Lung (tissue), 11 donors: ENCODE measurements at regions not wholly inside any gene's neighbourhood (a gene's known extent, or its start where the extent isn't known, plus 50 kb on each side); places are given as distances from the start of the nearest gene placed in this dataset.

Source experiments
- ATAC-seq: fragments of 200-7000 bp; cut with Tn5 transposase; one replicate; pipeline ENCODE4 v1.9.1; 2020; ENCODE audit warnings: moderate number of reproducible peaks; ENCODE audit not compliant: insufficient read depth, low FRiP score
- DNase-seq, 3 donors: peaks; one replicate each; pipeline ENCODE4 v3.0.0-alpha.2; 2013 to 2017
- H3K27ac ChIP-seq, 2 donors: one replicate each; pipeline ENCODE4 v1.5.1; 2013; ENCODE audit warnings: mild to moderate bottlenecking in 2 of 2, moderate library complexity in 2 of 2, control low read depth in 1 of 2, inconsistent platforms in 1 of 2, low read depth in 1 of 2, low read length in 1 of 2
- H3K27me3 ChIP-seq, 3 donors: one replicate each; pipeline ENCODE4 v1.5.1; 2013; ENCODE audit warnings: low read length in 2 of 3; ENCODE audit not compliant: control insufficient read depth in 3 of 3, insufficient read depth in 3 of 3
- H3K36me3 ChIP-seq, 4 donors: one replicate each; pipeline ENCODE4 v1.5.1; 2013; ENCODE audit warnings: low read length in 4 of 4, mild to moderate bottlenecking in 1 of 4, moderate library complexity in 1 of 4; ENCODE audit not compliant: control insufficient read depth in 4 of 4, insufficient read depth in 4 of 4
- H3K4me1 ChIP-seq, 5 donors: one replicate each; pipeline ENCODE4 v1.5.1; 2013; ENCODE audit warnings: low read length in 5 of 5, mild to moderate bottlenecking in 2 of 5, moderate library complexity in 1 of 5; ENCODE audit not compliant: control insufficient read depth in 5 of 5, insufficient read depth in 5 of 5
- H3K4me3 ChIP-seq: one replicate; pipeline ENCODE4 v1.5.1; 2013; ENCODE audit warnings: mild to moderate bottlenecking, control low read depth, moderate library complexity
- H3K9ac ChIP-seq, 2 donors: one replicate each; pipeline ENCODE4 v1.5.1; 2013; ENCODE audit warnings: low read length in 2 of 2, control low read depth in 1 of 2; ENCODE audit not compliant: insufficient read depth in 1 of 2
- H3K9me3 ChIP-seq, 4 donors: one replicate each; pipeline ENCODE4 v1.5.1; 2013; ENCODE audit warnings: low read length in 3 of 4, mild to moderate bottlenecking in 1 of 4, moderate library complexity in 1 of 4; ENCODE audit not compliant: control insufficient read depth in 4 of 4, insufficient read depth in 3 of 4
- CTCF ChIP-seq: IDR thresholded peaks from 2 replicates; pipeline ENCODE4 v1.5.1; 2012; ENCODE audit warnings: mild to moderate bottlenecking; ENCODE audit errors: control extremely low read depth, extremely low read depth
- WGBS, 2 donors: extraction: QIAGEN DNeasy Blood & Tissue Kit; methylation state at CpG; one replicate each; pipeline ENCODE4 v1.1.7; 2013; 5-methylcytosine and 5-hydroxymethylcytosine counted together
- donor health status: control.
- donor health status: control.
- donor health status: Bipolar disorder and iron deficiency.
- donor health status: healthy.
- donor health status: DM: yes; HTN: yes; CAD: no.

DNA sequence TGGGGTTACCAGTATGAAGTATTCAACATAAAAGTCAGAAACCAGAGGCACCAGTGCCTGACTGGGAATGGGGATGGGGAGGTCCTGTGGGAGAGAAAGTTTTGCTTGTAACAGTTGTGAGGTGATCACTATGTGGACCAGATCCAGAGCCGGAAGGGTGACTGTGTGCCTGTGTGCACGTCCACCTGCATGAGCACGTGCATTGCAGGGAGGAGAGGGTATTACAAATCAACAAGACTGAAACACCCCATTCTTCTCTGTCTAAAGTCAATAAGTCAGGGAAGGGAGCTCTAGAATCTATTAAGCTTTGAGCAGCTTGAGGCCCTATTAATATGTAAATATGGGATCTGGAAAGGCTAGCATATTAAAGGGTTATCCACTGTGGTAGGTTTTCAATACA is 241.0 kb upstream of the ACVR2A start:
- H3K4me3 ChIP-seq: no peak overlapping the region
- peaks cover 0 to 2% (median 0%) of the 10 kb centered on the region in 3 donors for H3K27me3 ChIP-seq
- H3K9ac ChIP-seq: no peak overlapping the region
- H3K27ac ChIP-seq: no peak overlapping the region
- WGBS, 2 donors: 72 to 78% methylated on average over 3 of the region's 3 CpGs
- DNase-seq (no peak), ATAC-seq (no peak)
- TF ChIP-seq CTCF: no peak
- no peaks in the 10 kb centered on the region for H3K9me3 ChIP-seq
- no peaks in the 10 kb centered on the region for H3K36me3 ChIP-seq
- H3K4me1 ChIP-seq: no peaks in the 10 kb centered on the region

DNA sequence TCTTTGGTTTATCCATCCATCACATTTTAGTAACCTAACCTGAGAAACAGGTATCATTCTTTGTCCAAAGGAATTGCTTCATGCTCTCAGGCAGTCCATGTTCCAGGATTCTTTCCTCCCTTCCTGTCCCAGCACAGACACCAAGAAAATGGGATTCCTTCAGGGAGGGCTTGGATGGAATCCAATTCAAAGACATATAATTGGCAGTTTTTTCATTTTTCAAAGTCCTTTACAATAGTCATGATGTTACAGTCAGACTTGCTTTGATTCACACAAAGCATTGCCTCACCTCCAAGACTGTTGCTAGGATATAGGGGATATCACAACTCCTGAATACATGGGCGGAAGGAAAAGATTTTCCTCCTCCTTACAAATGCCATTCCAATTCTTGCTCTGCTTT is 241.4 kb upstream of the ACVR2A start:
- 88 to 94% methylated on average over 1 of the region's 1 CpG for WGBS, 2 donors
- no peaks in the 10 kb centered on the region for H3K4me1 ChIP-seq

GRCh38 chr2:147600646-147601045 is 244.2 kb upstream of the ACVR2A start:
- H3K27ac ChIP-seq: no peak overlapping the region
- peaks cover 0 to 3% (median 0%) of the 10 kb centered on the region in 5 donors for H3K4me1 ChIP-seq
- H3K36me3 ChIP-seq: no peaks in the 10 kb centered on the region
- DNase-seq (no peak), ATAC-seq (no peak)
- no peak overlapping the region for H3K9ac ChIP-seq
- no peaks in the 10 kb centered on the region for H3K9me3 ChIP-seq
- H3K4me3 ChIP-seq: no peak overlapping the region
- H3K27me3 ChIP-seq: peaks cover 0 to 2% (median 0%) of the 10 kb centered on the region in 3 donors
- TF ChIP-seq CTCF: no peak
- WGBS, 2 donors: 64 to 71% methylated on average over 5 of the region's 5 CpGs

More for the DNA sequence above, 241.4 kb upstream of the ACVR2A start:
- H3K27me3 ChIP-seq: peaks cover 0 to 2% (median 0%) of the 10 kb centered on the region in 3 donors
- no peak overlapping the region for H3K9ac ChIP-seq
- H3K27ac ChIP-seq: no peak overlapping the region
- H3K36me3 ChIP-seq: no peaks in the 10 kb centered on the region
- ATAC-seq (no peak), DNase-seq (no peak)
- TF ChIP-seq CTCF: no peak
- H3K9me3 ChIP-seq: no peaks in the 10 kb centered on the region
- H3K4me3 ChIP-seq: no peak overlapping the region

DNA sequence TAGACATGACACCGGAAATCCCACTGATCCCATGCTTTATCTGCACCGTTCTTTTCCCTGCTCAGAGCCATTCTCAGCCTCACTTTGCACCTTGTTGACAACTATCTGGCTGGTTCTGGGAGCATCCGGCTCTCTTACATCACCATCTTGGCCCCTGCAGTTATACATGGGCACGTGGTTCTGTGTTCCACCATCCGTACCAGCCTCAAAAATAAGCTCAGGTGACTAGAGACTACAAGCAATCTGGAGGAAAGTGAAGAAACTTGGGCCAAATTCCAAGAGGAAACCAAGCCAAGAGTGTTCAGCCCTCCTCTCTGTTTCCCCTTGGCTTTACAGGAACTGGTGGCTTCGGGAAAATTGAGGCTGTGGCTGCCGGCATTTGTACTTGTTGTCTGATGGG is 244.6 kb upstream of the ACVR2A start:
- H3K36me3 ChIP-seq: no peaks in the 10 kb centered on the region
- H3K27me3 ChIP-seq: peaks cover 0 to 2% (median 0%) of the 10 kb centered on the region in 3 donors
- H3K9ac ChIP-seq: no peak overlapping the region
- H3K4me1 ChIP-seq: peaks cover 0 to 7% (median 0%) of the 10 kb centered on the region in 5 donors
- peak in 1 of 3 donors; percentile 45 for DNase-seq
- H3K27ac ChIP-seq: no peak overlapping the region
- no peak for ATAC-seq
- WGBS, 2 donors: 59 to 71% methylated on average over 7 of the region's 7 CpGs
- H3K9me3 ChIP-seq: no peaks in the 10 kb centered on the region
- H3K4me3 ChIP-seq: no peak overlapping the region
- TF ChIP-seq CTCF: no peak
